ENCODE measurements at regions not wholly inside any gene's neighbourhood (a gene's known extent, or its start where the extent isn't known, plus 50 kb on each side); places are given as distances from the start of the nearest gene placed in this dataset.

GRCh38 chr2:78707776-78708386 is 317.6 kb upstream of the REG3G start:
- TF ChIP-seq CTCF (conservative IDR thresholded peaks at IDR 0.05; ENCODE audit: low read length) (no peak), EZH2phosphoT487 (IDR thresholded peaks at IDR 0.05; ENCODE audit: borderline replicate concordance) (no peak)

All from Loucy (cell line).